ENCODE measurements at regions not wholly inside any gene's neighbourhood (a gene's known extent, or its start where the extent isn't known, plus 50 kb on each side); places are given as distances from the start of the nearest gene placed in this dataset.

- no peak for TF ChIP-seq XRCC3 (IDR thresholded peaks at IDR 0.05)
- peak in 1 of 3 experiments; percentile 68 for TF ChIP-seq YY1 (IDR thresholded peaks at IDR 0.05; ENCODE audit: borderline replicate concordance in 1 of 3, control insufficient read depth in 1 of 3, extremely low read depth in 1 of 3, insufficient read depth in 3 of 3, insufficient read length in 1 of 3, insufficient replicate concordance in 2 of 3, low read depth in 1 of 3, low read length in 2 of 3)
- TF ChIP-seq SMAD1 (IDR thresholded peaks at IDR 0.05; ENCODE audit: low read depth, low read length, partially characterized antibody): no peak
- no peak for TF ChIP-seq CBFA2T2 (conservative IDR thresholded peaks at IDR 0.05)
- no peak for TF ChIP-seq TFAM (CRISPR knock-in tag; conservative IDR thresholded peaks at IDR 0.05)
- no peak for TF ChIP-seq DLX4 (CRISPR knock-in tag; IDR thresholded peaks at IDR 0.05)
- TF ChIP-seq KAT7 (CRISPR knock-in tag; IDR thresholded peaks at IDR 0.05; ENCODE audit: borderline replicate concordance): no peak
- no peak for TF ChIP-seq NKRF (IDR thresholded peaks at IDR 0.05; ENCODE audit: borderline replicate concordance)
- TF ChIP-seq E2F5 (CRISPR knock-in tag; IDR thresholded peaks at IDR 0.05): no peak
- TF ChIP-seq BRF2 (IDR thresholded peaks at IDR 0.05; ENCODE audit: borderline replicate concordance, insufficient read depth, insufficient read length): no peak
- no peak for TF ChIP-seq ETS2 (tag; IDR thresholded peaks at IDR 0.05; ENCODE audit: borderline replicate concordance, poor library complexity, severe bottlenecking)
- peak in 1 of 3 experiments; percentile 20; a peak in 1 of 6 replicates for TF ChIP-seq CTCF (IDR thresholded peaks at IDR 0.05 in 2 of 3, conservative IDR thresholded peaks at IDR 0.05 in 1 of 3; ENCODE audit: insufficient read depth in 2 of 3, low read depth in 1 of 3, low read length in 3 of 3)
- no peak for TF ChIP-seq SMAD2 (IDR thresholded peaks at IDR 0.05; ENCODE audit: low read depth, low read length)
- no peak for TF ChIP-seq ZNF263 (CRISPR knock-in tag; IDR thresholded peaks at IDR 0.05; ENCODE audit: borderline replicate concordance)
- TF ChIP-seq ZNF655 (CRISPR knock-in tag; IDR thresholded peaks at IDR 0.05): no peak
- no peak for TF ChIP-seq PHF8 (IDR thresholded peaks at IDR 0.05; ENCODE audit: borderline replicate concordance, low read length)
- TF ChIP-seq MIER1 (IDR thresholded peaks at IDR 0.05; ENCODE audit: low read depth): no peak
- no peak for TF ChIP-seq RCOR1 (IDR thresholded peaks at IDR 0.05; ENCODE audit: borderline replicate concordance in 1 of 2, low read depth in 2 of 2, low read length in 2 of 2)
Observed at GRCh38 chr7:54678763-54679489, 80.1 kb downstream of the SEC61G start (continued).

Data from K562 (cell line).